ENCODE measurements at regions not wholly inside any gene's neighbourhood (a gene's known extent, or its start where the extent isn't known, plus 50 kb on each side); places are given as distances from the start of the nearest gene placed in this dataset.

GRCh38 chr12:4086481-4086880, 187.1 kb upstream of the CCND2 start:
- 61 to 71% methylated on average over 1 of the region's 1 CpG for WGBS, 2 donors
- no peak overlapping the region for H3K27ac ChIP-seq
- H3K27me3 ChIP-seq, result no peaks in the 10 kb centered on the region
- no peaks in the 10 kb centered on the region for H3K4me1 ChIP-seq
- no peak overlapping the region for H3K4me3 ChIP-seq
- no peaks in the 10 kb centered on the region for H3K36me3 ChIP-seq (replicated peaks in 1 of 2; ENCODE audit: insufficient read depth in 1 of 2, low read depth in 2 of 2)
- no peak for DNase-seq
- TF ChIP-seq CTCF (IDR thresholded peaks at IDR 0.05), result no peak
- TF ChIP-seq POLR2A (IDR thresholded peaks at IDR 0.05), result no peak
- intact Hi-C loops (cut with DNase I), result no loop called here
- ATAC-seq, result no peak
- H3K9me3 ChIP-seq, result no peaks in the 10 kb centered on the region

GRCh38 chr12:4084573-4084972, 189.0 kb upstream of the CCND2 start:
- no peak for TF ChIP-seq POLR2A (IDR thresholded peaks at IDR 0.05)
- no peak for TF ChIP-seq CTCF (IDR thresholded peaks at IDR 0.05)
- H3K27ac ChIP-seq, result no peak overlapping the region
- H3K9me3 ChIP-seq, result no peaks in the 10 kb centered on the region
- WGBS, 2 donors, result 77 to 84% methylated on average over 2 to 8 of the region's 8 CpGs
- DNase-seq (no peak), ATAC-seq (no peak)
- no peaks in the 10 kb centered on the region for H3K4me1 ChIP-seq
- H3K27me3 ChIP-seq, result no peaks in the 10 kb centered on the region
- intact Hi-C loops (cut with DNase I), result no loop called here
- H3K36me3 ChIP-seq (replicated peaks in 1 of 2; ENCODE audit: insufficient read depth in 1 of 2, low read depth in 2 of 2), result no peaks in the 10 kb centered on the region
- H3K4me3 ChIP-seq, result no peak overlapping the region

- H3K9me3 ChIP-seq, result no peaks in the 10 kb centered on the region
- H3K4me1 ChIP-seq, result no peaks in the 10 kb centered on the region
- no peak overlapping the region for H3K4me3 ChIP-seq
- ATAC-seq (no peak), DNase-seq (no peak)
- 44 to 59% methylated on average over 13 of the region's 13 CpGs for WGBS, 2 donors
- no peaks in the 10 kb centered on the region for H3K27me3 ChIP-seq
- no peak for TF ChIP-seq CTCF (IDR thresholded peaks at IDR 0.05)
- TF ChIP-seq POLR2A (IDR thresholded peaks at IDR 0.05), result no peak
- intact Hi-C loops (cut with DNase I), result no loop called here
- H3K36me3 ChIP-seq (replicated peaks in 1 of 2; ENCODE audit: insufficient read depth in 1 of 2, low read depth in 2 of 2), result no peaks in the 10 kb centered on the region
- H3K27ac ChIP-seq, result no peak overlapping the region
Observed at GRCh38 chr12:4082809-4083403, 190.7 kb upstream of the CCND2 start.

GRCh38 chr12:4080213-4080612, 193.3 kb upstream of the CCND2 start:
- no peak overlapping the region for H3K4me3 ChIP-seq
- H3K27me3 ChIP-seq, result no peaks in the 10 kb centered on the region
- WGBS, 2 donors, result 90 to 100% methylated on average over 1 of the region's 1 CpG
- DNase-seq (no peak), ATAC-seq (no peak)
- H3K27ac ChIP-seq, result no peak overlapping the region
- no peak for TF ChIP-seq POLR2A (IDR thresholded peaks at IDR 0.05)
- no peak for TF ChIP-seq CTCF (IDR thresholded peaks at IDR 0.05)
- no peaks in the 10 kb centered on the region for H3K9me3 ChIP-seq
- intact Hi-C loops (cut with DNase I), result no loop called here
- H3K36me3 ChIP-seq (replicated peaks in 1 of 2; ENCODE audit: insufficient read depth in 1 of 2, low read depth in 2 of 2), result no peaks in the 10 kb centered on the region
- H3K4me1 ChIP-seq, result no peaks in the 10 kb centered on the region

GRCh38 chr12:4074129-4074528, 199.4 kb upstream of the CCND2 start:
- Histone ChIP-seq H3K4me3 (no peak overlapping the region), H3K36me3 (replicated peaks in 1 of 2; ENCODE audit: insufficient read depth in 1 of 2, low read depth in 2 of 2) (no peaks in the 10 kb centered on the region), H3K27ac (no peak overlapping the region), H3K9me3 (no peaks in the 10 kb centered on the region), H3K27me3 (no peaks in the 10 kb centered on the region), H3K4me1 (no peaks in the 10 kb centered on the region)
- TF ChIP-seq CTCF (IDR thresholded peaks at IDR 0.05) (no peak), POLR2A (IDR thresholded peaks at IDR 0.05) (no peak)
- no peak for DNase-seq
- WGBS, 2 donors, result 85 to 94% methylated on average over 4 of the region's 4 CpGs
- ATAC-seq, result no peak
- intact Hi-C loops (cut with DNase I), result no loop called here
